KG1 (cell line): ENCODE measurements at regions not wholly inside any gene's neighbourhood (a gene's known extent, or its start where the extent isn't known, plus 50 kb on each side); places are given as distances from the start of the nearest gene placed in this dataset.

ENCODE experiments used
- DNase-seq: peaks from one replicate; lab custom pipeline; 2025; lab: John Stamatoyannopoulos, UW

DNA sequence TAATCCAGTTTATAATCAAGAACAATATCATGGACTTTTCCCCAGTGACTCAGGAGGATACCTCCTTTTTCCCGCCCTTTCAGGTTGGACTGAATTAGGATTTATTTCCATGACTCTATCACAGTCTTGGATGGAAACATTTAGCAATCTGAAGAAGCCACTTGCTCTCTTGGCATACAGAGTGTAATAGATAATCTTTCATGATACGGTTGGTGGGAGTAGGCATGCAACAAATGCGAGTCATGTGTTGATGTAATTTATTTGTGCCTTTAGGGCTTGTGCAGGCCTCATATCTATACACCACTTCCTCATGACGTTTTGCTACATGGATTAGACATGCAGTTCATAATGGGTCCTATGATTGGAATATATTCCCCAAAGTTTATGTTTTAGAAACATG lies 54.2 kb upstream of the MCTP2 start:
- no peak for DNase-seq

DNA sequence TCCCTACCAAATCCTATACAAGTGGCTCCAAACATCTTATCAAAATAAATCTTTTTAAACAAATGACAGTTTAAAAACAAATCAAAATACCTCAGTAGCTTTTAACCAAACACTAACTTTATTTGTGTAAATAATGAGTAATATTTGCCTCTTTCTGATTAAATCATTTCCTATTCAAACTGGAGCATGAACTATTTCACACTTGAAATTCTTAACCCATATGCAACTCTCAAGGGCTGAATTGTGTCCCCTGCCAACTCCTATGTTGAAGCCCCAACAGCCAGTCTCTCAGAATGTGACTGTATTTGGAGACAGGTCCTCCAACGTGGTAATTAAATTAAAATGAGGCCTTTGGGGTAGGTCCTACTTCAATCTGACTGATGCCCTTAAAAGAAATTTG lies 55.9 kb upstream of the MCTP2 start:
- DNase-seq = no peak

DNA sequence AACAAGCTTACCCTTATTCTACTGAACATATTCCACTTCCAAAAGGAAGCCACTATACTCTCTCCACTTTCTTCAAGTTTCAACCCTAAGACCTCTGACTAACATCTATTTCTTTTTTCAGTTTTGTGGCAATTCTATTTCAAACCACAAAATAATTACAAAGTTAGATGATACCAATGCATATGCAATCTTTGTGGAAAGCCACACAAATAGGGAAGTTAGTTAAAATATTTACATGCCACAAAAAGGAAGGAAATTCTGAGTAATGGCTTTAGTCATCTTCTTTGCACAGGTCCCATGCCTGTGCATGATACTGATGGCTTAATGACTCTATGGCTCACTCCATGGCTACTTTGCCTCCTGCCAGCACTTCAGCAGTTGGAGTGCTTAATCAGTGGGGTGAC lies 57.0 kb upstream of the MCTP2 start:
- DNase-seq = peak; percentile 73

DNA sequence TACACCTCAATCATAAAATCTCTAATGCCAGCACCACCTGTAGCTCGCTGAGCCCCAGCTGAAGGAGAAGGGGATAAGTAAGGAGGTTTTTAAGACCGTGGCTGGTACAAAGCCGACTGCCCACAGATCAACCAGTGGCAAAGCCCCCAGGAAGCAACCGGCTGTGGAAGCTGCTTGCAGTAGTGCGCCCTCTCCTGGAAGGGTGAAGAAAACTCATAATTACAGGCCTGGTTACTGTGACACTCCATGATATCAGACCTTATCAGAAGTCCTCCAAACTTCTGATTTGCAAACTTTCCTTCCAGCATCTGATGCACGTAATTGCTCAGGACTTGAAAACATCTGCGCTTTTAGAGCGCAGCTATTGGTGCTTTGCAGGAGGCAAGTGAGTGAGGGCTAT lies 63.1 kb upstream of the MCTP2 start:
- no peak for DNase-seq

DNA sequence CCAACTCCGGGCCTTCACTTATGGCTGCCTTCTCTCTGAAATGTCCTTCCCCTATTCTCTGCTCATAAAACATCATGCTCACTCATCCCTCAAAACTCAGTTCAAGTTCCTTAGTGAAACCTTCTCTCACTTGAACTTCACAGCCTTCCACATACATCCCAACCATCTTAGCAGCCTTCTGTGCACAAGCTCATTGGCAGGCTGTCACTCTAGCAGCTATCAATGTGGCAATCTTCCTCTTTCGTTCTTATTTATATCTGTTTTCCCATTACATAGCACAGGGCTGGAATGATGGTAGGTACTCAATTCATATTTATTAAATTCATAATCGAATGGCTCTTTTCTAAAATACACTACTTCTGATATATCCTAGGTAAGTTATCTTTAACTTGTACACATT lies 66.4 kb upstream of the MCTP2 start:
- DNase-seq = no peak

DNA sequence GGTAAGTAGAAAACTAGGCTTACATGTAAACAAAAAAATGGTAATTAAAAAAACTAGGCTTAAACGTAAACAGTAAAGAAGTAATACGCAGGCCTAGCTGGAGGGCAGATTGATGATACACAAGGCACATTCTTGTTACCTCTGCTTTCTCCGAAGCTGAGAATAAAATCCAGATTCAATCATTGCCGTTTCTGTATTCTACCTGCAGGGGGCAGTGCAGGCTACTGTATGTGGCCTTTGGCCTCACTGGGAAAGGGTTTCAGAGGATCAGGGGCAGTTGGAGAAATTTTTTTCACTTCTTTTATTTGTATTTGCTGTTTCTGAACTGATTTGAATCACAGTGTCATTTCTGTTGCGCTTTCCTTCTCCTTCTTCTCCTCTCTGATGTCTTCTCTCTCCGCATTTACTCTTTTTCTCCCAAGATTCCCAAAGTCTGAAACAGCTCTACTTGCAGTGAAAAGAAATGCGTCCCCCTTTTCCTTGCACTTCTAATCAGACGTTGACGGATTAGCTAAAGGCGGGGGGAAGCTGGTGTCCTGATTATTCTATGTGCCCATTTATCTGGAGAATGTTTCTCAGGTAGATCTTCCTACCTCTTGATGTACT lies 67.1 kb upstream of the MCTP2 start:
- DNase-seq = peak; percentile 88

DNA sequence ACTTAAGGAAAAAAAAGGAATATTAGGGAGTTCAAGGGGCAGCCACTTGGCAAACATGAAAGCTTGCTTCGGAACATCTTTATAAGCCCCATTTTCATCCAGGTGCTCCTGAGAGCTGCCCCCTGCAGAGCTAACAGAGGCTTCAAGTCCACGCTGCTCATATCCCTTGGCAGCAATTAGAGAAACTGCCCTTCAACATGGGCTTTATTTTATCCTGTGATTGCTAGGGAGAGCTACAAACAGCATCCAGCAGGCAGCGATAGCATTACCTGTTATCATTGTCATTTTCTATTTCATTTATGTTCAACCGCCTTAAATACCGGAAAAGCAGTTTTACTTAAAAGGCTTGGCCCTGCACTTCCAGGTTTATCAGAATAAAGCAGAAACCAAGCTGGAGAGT lies 68.4 kb upstream of the MCTP2 start:
- DNase-seq = no peak

DNA sequence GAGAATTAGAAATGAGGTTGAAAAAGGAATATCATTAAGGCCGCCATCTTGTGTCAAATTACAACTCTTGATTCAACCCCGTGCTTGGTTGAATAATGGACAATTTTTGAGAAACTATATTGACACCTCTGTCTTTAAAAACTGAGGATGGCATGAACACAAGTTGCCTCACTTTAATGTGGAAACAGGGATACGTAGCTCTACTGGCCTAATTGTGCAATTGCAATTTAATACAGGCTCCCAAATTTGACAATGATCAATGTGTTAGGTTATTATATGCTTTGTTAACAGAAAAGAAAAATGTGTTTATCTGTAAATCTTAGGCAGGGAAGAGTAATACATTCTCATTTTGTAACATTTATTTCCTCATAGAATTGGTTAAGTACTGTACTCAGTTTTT lies 77.1 kb upstream of the MCTP2 start:
- DNase-seq = no peak

DNA sequence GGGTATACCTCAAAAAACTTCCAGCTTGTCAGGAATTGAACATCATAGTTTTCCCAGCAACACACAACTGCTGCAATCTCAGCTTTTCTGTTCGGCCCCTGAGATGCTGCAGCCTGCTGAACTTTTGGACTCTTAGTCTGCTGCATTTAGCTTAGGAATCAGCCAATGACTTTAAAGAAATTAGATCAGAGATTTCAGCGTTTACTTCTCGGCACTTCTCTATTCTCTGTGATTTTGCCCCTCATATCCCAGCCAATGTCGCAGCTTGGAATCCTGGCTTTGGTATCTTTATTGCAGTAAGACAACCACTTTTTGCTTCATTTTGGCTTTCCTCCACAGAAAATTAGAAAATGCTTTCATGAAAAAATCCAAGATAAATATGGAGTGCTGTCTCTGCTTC lies 86.3 kb upstream of the MCTP2 start:
- no peak for DNase-seq

DNA sequence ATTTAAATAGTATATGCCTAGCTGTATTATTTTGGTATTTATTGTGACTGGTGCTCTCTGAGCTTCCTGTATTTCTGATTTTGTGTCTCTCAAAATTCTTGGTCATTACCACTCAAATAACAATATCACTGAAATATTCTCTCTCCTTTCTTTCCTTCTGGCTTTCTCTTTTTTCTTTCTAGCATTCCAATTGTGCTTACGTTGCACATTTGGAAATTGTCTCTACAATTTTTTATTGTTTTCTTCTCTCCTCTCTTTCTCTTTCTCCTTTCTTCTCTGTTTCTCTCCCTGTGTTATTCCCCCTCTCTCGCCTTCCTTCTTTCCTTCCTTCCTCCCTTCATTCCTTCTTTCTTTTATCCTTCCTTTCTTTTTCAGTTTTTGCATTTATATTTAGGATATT lies 89.6 kb upstream of the MCTP2 start:
- DNase-seq = no peak

DNA sequence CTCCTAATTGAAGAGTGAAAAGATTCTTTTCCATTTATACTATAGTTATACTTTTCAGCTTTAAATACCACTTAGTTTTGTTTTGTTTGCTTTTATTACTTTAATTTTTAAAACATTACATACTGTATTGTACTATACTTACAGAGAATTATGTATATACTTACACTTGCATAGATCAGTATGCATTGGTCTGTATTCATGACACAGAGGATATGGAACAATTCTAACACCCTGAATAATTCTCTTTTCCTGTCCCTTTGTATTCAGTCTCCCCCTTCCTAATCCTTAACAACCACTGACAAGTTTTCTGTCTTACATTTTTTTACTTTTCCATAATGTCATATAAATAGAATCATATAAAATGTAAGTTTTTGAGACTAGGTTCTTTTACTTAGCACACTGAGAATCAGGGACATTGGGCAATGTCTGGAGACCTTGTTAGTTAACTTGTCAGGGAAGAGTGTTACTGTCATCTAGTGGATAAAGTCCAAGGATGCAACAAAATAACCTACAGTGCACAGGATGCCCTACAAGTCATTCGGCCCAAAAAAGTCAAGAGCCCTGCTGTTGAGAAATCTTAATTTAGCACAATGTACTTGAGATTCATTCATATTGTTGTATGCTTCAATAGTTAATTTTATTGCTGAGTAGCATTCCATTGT lies 95.7 kb upstream of the MCTP2 start:
- DNase-seq = no peak

DNA sequence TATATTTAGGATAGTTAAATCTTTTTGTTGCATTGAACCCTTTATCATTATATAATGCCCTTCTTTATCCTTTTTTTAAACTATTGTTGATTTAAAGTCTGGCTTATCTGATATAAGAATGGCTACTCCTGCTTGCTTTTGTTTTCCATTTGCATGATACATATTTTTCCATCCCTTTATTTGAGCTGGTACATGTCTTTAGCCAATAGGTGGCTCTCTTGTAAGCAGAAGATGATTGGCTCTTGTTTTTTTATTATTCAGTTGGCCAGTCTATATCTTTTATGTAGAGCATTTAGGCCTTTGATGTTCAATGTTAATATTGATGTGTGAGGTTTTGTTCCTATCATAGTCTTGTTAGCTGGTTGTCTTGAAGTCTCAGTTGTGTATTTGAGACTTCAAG lies 99.5 kb upstream of the MCTP2 start:
- no peak for DNase-seq

DNA sequence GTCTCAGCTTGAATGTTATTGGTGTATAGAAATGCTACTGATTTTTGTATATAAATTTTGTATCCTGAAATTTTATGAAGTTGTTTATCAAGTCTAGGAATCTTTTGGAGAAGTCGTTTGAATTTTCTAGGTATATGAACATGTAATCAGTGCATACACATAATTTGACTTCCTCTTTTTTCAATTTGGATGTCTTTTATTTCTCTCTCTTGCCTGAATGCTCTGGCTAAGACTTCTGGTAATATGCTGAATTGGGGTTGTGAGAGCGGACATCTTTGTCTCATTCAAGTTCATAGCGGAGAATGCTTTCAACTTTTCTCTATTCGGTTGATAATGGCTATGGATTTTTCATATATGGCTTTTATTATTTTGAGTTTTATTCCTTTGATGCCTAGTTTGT lies 100.9 kb upstream of the MCTP2 start:
- no peak for DNase-seq

DNA sequence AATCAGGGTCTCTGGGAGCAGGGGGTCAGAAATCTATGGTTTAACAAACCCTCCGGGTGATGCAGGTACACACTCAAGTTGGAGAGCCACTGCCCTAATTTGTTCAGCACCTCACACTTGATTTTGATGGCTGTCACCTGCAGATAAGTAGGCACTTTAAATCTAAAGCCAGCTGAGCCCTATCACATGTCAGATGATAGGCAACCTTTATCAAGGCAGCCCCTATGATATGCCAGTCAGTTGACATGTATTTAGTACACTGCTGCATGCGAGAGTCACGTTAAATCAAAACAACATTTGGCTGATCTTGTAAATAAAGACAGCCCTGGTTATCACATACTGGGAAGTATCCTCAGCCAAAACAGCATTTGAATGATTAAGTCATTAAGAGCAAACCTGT lies 104.4 kb upstream of the MCTP2 start:
- DNase-seq = no peak

DNA sequence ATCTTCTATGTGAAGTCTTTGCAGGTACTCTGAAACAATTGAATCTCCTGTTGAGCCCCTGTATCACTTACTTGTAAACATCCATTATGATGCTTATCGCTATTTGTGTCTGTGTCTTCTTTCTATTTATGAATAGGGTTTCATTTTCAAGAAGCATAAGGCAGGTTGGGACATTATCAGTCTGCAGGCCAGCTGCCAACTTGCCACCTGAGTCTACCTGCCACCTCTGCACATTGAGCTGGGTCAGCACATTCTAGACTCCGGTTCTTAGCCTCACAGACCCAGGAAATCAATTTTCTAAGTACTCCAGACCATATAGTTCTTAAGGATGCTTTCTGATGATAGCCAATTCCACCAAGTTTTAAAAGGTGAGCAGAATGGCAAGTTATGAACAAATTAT lies 105.7 kb upstream of the MCTP2 start:
- DNase-seq = no peak

DNA sequence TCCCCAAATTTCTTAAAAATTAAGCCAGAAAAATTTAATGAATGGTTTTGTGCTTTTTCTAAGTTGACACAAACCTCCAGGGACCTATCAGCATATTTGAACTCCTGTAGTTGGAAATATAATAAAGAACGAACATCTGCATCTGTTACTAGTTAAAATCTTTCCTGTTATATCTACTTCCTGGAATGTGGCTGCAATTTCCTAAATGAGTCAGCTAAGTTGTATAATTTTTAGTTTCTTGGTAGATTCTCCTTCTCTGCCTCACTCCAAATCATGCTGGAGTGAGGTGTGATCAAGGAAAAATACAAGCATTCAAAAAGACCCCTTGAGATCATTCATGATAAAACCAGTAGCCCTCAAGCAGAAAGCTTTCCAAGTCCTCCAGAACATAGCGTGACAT lies 106.2 kb upstream of the MCTP2 start:
- no peak for DNase-seq

DNA sequence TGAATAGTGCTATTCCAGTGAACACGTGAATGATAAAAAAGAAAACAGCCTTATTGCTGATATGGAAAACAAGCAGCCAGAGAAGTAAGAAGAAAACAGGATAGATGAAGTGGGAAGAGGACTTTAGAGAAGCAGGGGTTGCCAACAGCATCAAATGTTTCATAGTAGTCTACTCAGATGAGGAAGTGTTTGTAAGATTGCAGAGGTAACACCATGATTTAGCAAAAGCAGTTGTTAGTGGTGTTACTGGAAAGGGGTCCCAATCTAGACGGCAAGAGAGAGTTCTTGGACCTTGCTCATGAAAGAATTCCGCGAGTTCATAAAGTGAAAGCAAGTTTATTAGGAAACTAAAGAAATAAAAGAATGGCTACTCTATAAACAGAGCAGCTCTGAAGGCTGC lies 108.8 kb upstream of the MCTP2 start:
- no peak for DNase-seq

DNA sequence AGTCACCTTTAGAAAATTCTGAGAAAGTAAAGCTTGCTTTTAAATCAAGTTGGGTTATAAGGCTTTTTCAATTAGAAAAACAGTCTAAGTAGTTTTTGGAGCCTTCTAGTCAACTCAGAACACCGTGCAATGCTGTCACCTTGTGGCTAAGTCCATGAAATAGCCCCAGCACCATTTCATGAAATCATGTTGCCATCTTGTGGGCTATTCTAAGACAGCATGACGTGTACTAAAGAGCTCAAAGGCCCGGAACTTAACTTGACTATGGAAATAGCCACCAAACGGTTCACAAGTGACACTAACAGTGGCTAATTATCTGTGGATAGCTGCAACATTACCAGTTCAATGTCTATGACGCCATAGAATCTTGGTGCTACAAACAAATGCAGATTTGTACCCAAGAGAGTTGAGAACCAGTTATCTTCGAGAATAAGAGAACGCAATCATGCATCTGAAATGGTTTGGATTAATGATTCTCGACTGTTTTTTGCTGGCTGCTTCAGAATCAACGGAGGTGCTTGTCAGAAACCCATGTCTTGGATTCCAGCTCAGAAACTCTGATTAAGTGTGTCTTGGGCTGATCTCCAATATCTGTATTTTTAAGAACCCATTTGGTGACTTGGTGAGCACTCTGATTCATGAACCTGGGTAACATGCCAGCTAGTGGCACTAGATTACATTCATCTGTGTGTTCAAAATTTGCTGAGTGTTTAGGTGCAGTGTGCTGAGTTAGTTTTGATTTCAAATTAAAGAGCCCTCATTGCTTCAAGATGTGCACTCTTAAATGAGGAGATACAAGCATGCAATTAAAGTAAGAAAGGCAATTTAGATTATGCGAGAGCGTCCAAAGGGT lies 111.2 kb upstream of the MCTP2 start:
- DNase-seq = peak; percentile 78

DNA sequence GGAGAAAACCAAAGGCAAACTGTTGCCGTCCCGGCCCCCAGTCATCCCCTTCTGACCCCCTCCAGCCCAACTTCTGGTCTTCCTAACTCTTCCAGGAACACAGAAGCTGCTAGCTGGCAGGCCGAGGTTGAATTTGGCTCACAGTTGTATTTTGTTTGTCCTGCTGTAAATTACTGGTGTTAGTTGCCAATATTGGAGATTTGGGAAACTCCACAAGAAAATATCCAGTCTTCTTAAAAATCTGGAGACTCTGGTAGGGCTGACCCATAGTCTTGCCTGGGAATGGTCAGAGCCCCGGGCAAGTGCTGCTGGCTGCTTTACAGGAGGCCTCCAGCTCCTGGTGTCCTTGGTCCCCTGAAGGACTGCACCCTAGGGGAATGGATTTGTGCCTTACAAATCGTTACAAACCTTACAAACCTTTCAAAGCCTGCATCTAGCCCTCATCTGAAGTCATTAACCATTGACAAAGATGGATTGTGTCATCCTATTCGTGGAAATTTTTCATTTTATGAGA lies 112.0 kb upstream of the MCTP2 start:
- DNase-seq = no peak

DNA sequence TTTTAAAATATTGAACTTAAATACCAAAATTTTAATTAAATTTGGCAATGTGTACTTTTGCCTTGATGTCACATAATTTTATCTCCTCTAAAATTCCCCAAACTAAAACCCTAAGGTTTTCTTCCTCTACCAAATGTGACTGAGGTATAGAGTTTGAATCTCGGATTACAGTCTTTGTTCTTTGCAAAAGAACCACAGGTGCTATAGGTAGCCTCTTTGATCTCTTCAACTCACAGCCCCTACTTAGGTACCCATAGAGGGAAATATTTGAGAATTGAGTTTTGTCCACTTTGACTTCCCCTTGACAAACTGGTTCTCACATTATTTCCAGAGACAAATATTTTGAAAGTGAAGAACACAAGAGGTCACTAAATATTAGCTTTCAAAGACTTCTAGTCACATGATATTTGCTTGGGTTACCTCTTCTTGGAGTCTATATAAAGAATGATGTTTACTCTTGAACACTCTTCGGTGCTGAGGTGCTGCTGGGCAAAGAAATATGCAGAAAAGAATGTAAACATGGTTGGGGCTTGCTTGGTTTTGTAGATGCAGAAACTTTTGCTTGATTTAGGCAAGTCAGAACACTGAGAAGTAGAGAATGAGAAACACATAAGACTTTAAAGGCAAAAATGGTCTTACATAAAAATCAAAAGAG lies 120.8 kb upstream of the MCTP2 start:
- DNase-seq = no peak

DNA sequence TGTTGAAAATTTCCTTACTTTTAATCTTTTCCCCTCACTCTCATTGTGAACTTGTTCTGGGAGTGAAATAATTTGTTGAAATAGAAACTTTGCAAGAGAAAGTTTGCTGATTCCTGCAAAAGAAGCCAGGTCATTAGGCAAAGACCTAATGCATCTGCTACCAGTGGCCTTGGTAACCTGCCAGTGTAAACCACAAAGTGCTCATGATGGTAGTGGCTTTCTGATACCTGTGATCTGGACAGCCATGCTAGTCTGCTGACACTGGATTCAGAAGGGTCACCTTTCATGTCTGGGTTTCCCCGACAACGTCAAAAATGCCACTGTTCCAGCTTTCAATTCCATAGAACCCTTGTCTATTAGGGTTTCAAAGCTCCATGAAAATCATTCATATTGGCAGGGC lies 123.7 kb upstream of the MCTP2 start:
- no peak for DNase-seq

DNA sequence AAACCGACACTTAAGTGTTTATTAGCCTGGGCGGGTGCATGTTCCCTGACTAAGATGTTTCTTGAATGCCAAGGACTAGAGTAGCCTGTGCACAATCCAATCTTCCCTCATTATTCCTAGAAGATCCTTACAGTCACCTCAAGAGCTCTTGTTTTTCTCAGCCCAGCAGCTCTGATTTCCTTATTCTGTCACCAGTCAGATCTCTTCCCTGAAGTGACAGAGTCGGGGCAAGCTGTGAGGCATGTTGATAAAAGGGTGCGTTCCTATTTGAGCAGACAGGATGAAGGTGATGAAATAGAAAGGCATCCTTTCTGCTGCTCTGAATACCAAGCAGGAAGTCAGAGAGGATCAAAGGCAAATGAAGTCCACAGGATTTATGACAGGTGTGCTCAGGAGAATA lies 125.6 kb upstream of the MCTP2 start:
- DNase-seq = no peak

DNA sequence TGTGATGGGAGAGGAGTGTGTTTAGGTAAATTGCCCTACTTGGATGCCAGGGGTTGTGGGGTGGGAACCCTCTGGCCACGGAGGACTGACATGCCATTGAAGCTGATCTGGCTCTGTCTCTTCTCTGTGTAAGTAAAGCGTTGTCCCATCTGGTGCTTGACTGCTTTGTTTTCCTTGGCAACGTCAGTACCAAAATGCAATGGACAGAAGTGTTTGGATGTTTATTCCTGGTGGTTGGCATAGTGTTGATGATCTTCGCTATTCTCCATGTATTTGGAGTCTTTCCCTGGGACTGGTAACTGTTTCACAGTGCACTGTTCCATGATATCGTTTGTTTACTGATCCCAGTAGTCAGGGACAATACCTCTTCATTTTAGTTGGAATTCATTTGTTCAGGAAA lies 130.5 kb upstream of the MCTP2 start:
- no peak for DNase-seq
